ENCODE measurements at regions not wholly inside any gene's neighbourhood (a gene's known extent, or its start where the extent isn't known, plus 50 kb on each side); places are given as distances from the start of the nearest gene placed in this dataset.

- no peak for TF ChIP-seq EZH2 (IDR thresholded peaks at IDR 0.05; ENCODE audit: insufficient read depth, poor library complexity, severe bottlenecking)
- TF ChIP-seq EZH2phosphoT487 (IDR thresholded peaks at IDR 0.05; ENCODE audit: insufficient read depth, low read depth), result no peak
These were observed 467.8 kb downstream of the KCTD12 start for GRCh38 chr13:76418404-76418803.
